HUES6 (cell line): ENCODE measurements at regions not wholly inside any gene's neighbourhood (a gene's known extent, or its start where the extent isn't known, plus 50 kb on each side); places are given as distances from the start of the nearest gene placed in this dataset.
"Not testable (repeated sequence)": the region's sequence is repeated elsewhere in the genome, so short reads cannot be mapped to it uniquely, and the experiment has no call there.

Source experiments
- H3K27ac ChIP-seq: 2 replicates; pipeline ENCODE4 v1.7.0; 2013; ENCODE audit warnings: low read depth, mild to moderate bottlenecking, low read length, inconsistent platforms
- H3K27me3 ChIP-seq: 2 replicates; pipeline ENCODE4 v1.6.1; 2013; ENCODE audit warnings: low read length; ENCODE audit not compliant: control insufficient read depth, insufficient read depth
- H3K36me3 ChIP-seq: 2 replicates; pipeline ENCODE4 v1.6.1; 2013; ENCODE audit warnings: low read length; ENCODE audit not compliant: control insufficient read depth, insufficient read depth
- H3K4me1 ChIP-seq: 2 replicates; pipeline ENCODE4 v1.6.1; 2013; ENCODE audit warnings: low read length; ENCODE audit not compliant: control insufficient read depth, insufficient read depth
- H3K4me3 ChIP-seq: 2 replicates; pipeline ENCODE4 v1.5.1; 2013; ENCODE audit warnings: low read depth, low read length
- H3K9ac ChIP-seq: one replicate; pipeline ENCODE4 v1.6.1; 2013; ENCODE audit warnings: mild to moderate bottlenecking, low read length
- H3K9me3 ChIP-seq: 2 replicates; pipeline ENCODE4 v1.6.1; 2013; ENCODE audit warnings: low read depth, low read length; ENCODE audit not compliant: control insufficient read depth, insufficient read depth

GRCh38 chr2:84309281-84309680 lies 149.8 kb downstream of the SUCLG1 start:
- no peaks in the 10 kb centered on the region for H3K27me3 ChIP-seq
- peaks cover 34% of the 10 kb centered on the region for H3K9me3 ChIP-seq
- H3K4me1 ChIP-seq: no peaks in the 10 kb centered on the region
- no peak overlapping the region for H3K4me3 ChIP-seq
- H3K27ac ChIP-seq: no peak overlapping the region
- no peak overlapping the region for H3K9ac ChIP-seq
- H3K36me3 ChIP-seq: peaks cover 3% of the 10 kb centered on the region; the same call in 1 of the 2 replicates

DNA sequence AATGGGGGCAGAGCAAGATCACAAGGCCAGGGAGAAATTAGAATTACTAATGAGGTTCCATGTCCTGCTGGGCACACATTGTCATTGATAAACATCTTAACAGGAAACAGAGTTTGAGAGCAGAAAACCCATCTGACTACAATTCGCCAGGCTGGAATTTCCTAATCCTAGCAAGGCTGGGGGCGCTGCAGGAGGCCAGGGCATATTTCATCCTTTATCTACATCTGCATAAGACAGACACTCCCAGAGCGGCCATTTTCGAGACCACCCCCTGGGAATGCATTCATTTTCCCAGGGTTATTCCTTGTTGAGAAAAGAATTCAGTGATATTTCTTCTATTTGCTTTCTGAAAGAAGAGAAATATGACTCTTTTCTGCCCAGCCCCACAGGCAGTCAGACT lies 152.7 kb downstream of the SUCLG1 start:
- Histone ChIP-seq H3K4me3 (no peak overlapping the region), H3K9me3 (peaks cover 36% of the 10 kb centered on the region), H3K27ac (no peak overlapping the region), H3K9ac (no peak overlapping the region), H3K36me3 (peaks cover 3% of the 10 kb centered on the region; the same call in 1 of the 2 replicates), H3K4me1 (no peaks in the 10 kb centered on the region), H3K27me3 (no peaks in the 10 kb centered on the region)

DNA sequence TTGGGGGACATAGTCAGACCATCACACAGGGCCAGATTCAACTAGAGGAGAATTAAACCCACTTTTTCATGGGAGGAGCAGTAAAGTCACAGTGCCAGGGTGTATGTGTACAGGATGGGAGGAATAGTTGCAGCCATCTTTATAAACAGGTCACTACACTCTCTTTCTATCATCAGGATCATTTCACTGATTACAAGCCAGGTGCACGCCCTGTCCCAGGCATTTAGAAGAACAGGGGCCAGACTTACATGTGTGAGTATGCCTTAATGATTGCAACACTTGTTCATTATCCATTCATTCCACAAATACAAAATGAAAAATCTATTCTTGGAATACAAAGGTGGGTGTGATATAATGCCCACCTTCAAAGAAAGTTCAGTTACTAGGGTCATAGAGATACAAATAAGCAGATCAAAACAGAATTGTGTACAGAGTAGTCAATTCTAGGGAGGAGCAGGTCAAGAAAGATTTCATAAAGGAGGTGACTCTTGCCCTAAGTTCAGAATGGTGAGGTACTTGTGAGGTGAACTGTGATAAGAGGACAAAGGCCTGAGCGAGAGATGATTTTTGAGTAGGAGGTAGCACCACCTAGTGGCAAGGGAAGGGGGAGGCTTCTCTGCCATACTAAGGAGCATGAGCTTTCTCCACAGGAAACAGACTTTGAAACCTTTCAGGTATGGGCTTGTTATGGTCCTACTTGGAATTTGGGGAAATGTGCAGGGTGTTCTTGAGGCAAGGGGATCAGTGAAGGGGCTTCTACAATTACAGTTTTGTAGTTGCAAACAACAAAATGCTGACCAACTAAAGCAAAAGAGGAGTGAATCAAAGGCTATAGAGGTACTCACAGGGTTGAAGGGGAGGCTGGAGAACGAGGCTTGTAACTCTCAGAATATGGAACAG lies 156.3 kb downstream of the SUCLG1 start:
- no peak overlapping the region for H3K4me3 ChIP-seq
- H3K9ac ChIP-seq: no peak overlapping the region
- H3K9me3 ChIP-seq: peaks cover 33% of the 10 kb centered on the region
- H3K36me3 ChIP-seq: peaks cover 3% of the 10 kb centered on the region; the same call in 1 of the 2 replicates
- peaks cover under 1% of the 10 kb centered on the region; the same call in 1 of the 2 replicates for H3K4me1 ChIP-seq
- H3K27me3 ChIP-seq: no peaks in the 10 kb centered on the region
- H3K27ac ChIP-seq: no peak overlapping the region

GRCh38 chr2:84301717-84302116 lies 157.4 kb downstream of the SUCLG1 start:
- peaks cover 8% of the 10 kb centered on the region; the same call in 1 of the 2 replicates for H3K4me1 ChIP-seq
- H3K27ac ChIP-seq: no peak overlapping the region
- H3K27me3 ChIP-seq: no peaks in the 10 kb centered on the region
- no peak overlapping the region for H3K9ac ChIP-seq
- H3K36me3 ChIP-seq: no peaks in the 10 kb centered on the region
- H3K9me3 ChIP-seq: peaks cover 23% of the 10 kb centered on the region
- H3K4me3 ChIP-seq: no peak overlapping the region

DNA sequence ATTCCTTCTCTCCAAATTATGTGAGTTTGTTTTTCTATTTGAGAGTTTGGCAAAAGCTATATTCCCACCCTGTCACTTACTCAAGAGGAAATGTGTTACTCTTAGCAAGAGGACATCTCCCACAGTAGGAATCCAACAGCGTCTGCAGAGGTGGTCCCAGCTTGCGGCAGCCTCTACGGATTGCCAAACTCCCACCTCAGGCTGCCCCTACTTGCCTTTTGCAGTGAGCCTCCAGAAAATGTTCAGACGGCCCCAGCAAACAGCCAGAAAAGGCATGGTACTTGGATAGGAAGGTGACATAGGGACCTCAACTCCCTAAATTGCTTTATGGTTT lies 158.4 kb downstream of the SUCLG1 start:
- Histone ChIP-seq H3K4me3 (no peak overlapping the region), H3K36me3 (no peaks in the 10 kb centered on the region), H3K27ac (no peak overlapping the region), H3K9me3 (peaks cover 15% of the 10 kb centered on the region), H3K27me3 (no peaks in the 10 kb centered on the region), H3K4me1 (peaks cover 8% of the 10 kb centered on the region; the same call in 1 of the 2 replicates), H3K9ac (no peak overlapping the region)

DNA sequence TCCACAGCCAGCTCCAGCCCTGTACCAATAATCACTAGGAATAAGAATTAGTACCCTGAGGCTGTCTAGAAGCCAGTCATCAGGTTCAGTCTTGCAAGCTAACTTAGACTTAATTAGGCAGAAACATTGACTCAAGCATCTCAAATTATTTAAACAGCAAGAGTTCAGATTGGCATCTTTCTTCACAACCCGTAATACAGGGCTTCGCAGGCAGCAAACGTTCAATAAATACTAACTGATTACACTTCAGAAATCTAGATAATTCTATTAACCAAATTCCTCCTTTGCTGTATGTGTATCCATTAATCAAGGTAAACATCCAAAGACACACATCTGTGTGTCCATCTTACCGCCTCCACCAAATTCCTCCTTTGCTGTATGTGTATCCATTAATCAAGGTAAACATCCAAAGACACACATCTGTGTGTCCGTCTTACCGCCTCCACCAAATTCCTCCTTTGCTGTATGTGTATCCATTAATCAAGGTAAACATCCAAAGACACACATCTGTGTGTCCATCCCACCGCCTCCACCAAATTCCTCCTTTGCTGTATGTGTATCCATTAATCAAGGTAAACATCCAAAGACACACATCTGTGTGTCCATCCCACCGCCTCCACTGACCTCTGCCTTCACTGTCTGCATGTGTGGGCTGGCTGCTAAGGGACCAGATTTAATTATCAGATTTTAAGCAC lies 158.9 kb downstream of the SUCLG1 start:
- not testable (repeated sequence) for H3K36me3 ChIP-seq, H3K27me3 ChIP-seq, H3K4me3 ChIP-seq, H3K9ac ChIP-seq, H3K4me1 ChIP-seq, H3K27ac ChIP-seq
- peaks cover 10% of the 10 kb centered on the region for H3K9me3 ChIP-seq

DNA sequence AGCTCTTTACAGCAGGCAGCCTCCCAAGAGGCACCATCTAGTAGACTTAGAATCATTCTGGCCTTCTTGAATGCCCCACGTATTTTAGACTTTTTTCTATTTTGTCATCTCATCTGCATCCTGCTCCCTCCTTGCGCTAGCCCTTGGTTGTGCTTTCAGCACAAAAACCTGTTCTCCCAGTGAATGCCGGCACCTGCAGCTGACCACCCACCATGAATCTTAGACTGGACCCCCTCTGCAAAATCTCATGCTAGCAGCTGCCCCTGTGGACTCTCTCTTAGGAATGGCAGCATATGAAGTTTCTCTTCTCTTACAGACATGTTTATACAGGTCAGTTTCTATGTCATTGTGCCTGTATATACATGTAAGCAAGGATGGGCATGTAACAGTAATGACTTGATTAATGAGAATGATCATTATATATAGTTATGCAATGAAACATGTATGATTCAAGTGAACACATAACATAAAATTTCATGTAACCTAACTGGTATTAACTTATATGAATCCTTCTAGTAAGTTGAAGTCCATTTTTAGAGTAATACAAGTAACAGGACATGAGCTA lies 159.8 kb downstream of the SUCLG1 start:
- Histone ChIP-seq H3K9ac (no peak overlapping the region), H3K27ac (no peak overlapping the region), H3K4me1 (peaks cover 8% of the 10 kb centered on the region; the same call in 1 of the 2 replicates), H3K4me3 (no peak overlapping the region), H3K36me3 (no peaks in the 10 kb centered on the region), H3K9me3 (peaks cover 4% of the 10 kb centered on the region; the same call in 1 of the 2 replicates), H3K27me3 (no peaks in the 10 kb centered on the region)

DNA sequence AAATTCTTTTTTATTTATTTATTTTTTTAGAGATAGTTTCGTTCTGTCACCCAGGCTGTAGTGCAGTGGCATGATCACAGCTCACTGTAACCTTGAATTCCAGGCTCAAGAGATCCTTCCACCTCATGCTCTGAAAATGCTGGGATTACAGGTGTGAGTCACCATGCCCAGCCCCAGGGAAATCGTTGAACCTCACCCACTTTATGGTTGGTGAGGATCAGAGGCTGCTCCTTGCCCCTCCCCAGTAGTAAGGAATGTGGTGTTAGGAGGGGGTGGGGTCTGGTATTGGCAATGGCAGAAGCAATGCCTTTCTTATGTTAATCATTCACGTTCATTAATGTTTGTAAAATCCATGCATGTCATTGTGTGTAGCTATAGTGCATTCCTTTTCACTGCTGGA lies 161.9 kb downstream of the SUCLG1 start:
- Histone ChIP-seq H3K4me1 (peaks cover 8% of the 10 kb centered on the region; the same call in 1 of the 2 replicates), H3K27me3 (no peaks in the 10 kb centered on the region), H3K9ac (no peak overlapping the region), H3K36me3 (no peaks in the 10 kb centered on the region), H3K27ac (no peak overlapping the region; the same call in 1 of the 2 replicates), H3K9me3 (0 out of 2 replicates have a peak, but pooled peaks cover 2% of the 10 kb centered on the region), H3K4me3 (no peak overlapping the region)

DNA sequence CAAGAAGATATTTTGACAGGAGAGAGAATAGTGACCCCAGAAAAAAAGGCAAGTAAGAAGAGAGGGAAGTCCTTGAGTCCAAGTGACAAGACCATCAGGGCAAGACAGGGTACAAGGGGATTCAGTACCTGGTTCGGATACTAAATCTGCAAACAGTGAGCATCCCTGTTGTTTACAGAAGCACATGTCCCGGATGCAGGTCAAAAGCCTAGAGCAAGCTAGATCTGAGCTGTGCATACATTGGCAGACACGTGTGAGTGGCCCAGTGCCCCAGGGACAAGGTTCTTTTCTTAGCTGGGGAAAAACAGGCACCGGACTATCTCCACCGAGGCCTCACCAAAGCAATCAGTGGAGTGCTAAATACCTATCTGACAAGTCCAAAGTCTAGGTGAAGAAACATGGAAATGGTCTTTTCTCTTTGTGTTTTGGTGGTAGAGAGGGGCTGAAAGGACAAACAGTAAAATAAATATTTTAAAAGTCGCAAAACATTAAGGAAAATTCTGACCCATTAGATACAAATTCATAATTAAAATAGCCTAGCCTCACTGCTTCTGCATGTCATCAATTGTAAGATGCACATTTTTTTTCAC lies 165.2 kb downstream of the SUCLG1 start:
- Histone ChIP-seq H3K9ac (no peak overlapping the region), H3K9me3 (peaks cover 17% of the 10 kb centered on the region; the same call in 1 of the 2 replicates), H3K36me3 (no peaks in the 10 kb centered on the region), H3K27ac (no peak overlapping the region), H3K4me1 (peaks cover 8% of the 10 kb centered on the region; the same call in 1 of the 2 replicates), H3K4me3 (no peak overlapping the region), H3K27me3 (no peaks in the 10 kb centered on the region)

- Histone ChIP-seq H3K9me3 (peaks cover 22% of the 10 kb centered on the region; the same call in 1 of the 2 replicates), H3K9ac (no peak overlapping the region), H3K36me3 (no peaks in the 10 kb centered on the region), H3K27ac (no peak overlapping the region), H3K4me3 (no peak overlapping the region), H3K27me3 (no peaks in the 10 kb centered on the region), H3K4me1 (peaks cover 8% of the 10 kb centered on the region)
Measured at GRCh38 chr2:84292545-84292944, 166.5 kb downstream of the SUCLG1 start.
